Mesodermal cell (in vitro differentiated cells): ENCODE measurements at regions not wholly inside any gene's neighbourhood (a gene's known extent, or its start where the extent isn't known, plus 50 kb on each side); places are given as distances from the start of the nearest gene placed in this dataset.

Experiments
- H3K27ac ChIP-seq: 2 replicates; pipeline ENCODE4 v1.7.0; 2013; ENCODE audit warnings: mild to moderate bottlenecking, low read depth, low read length, moderate library complexity; ENCODE audit not compliant: severe bottlenecking
- H3K36me3 ChIP-seq: 2 replicates; pipeline ENCODE4 v1.7.1; 2013; ENCODE audit warnings: mild to moderate bottlenecking, low read length, moderate library complexity; ENCODE audit not compliant: control insufficient read depth, insufficient read depth
- H3K4me1 ChIP-seq: one replicate; pipeline ENCODE4 v1.7.1; 2013; ENCODE audit warnings: mild to moderate bottlenecking, low read length; ENCODE audit not compliant: insufficient read depth, control insufficient read depth, poor library complexity, severe bottlenecking
- H3K4me3 ChIP-seq: 2 replicates; pipeline ENCODE4 v1.7.0; 2013; ENCODE audit warnings: low read length, control low read depth, mild to moderate bottlenecking; ENCODE audit not compliant: insufficient read depth, poor library complexity, severe bottlenecking; ENCODE audit errors: extremely low read depth
- H3K9me3 ChIP-seq: 2 replicates; pipeline ENCODE4 v1.7.1; 2013; ENCODE audit warnings: mild to moderate bottlenecking, low read length, moderate library complexity; ENCODE audit not compliant: control insufficient read depth
- WGBS, 2 experiments: methylation state at CpG; one replicate each; pipeline ENCODE4 v1.1.5; 2013; ENCODE audit warnings: missing lambda C conversion rate in 2 of 2; ENCODE audit not compliant: insufficient coverage in 2 of 2; 5-methylcytosine and 5-hydroxymethylcytosine counted together

GRCh38 chr4:14025111-14025510 lies 397.6 kb upstream of the BOD1L1 start:
- Histone ChIP-seq H3K27ac (no peak overlapping the region), H3K4me1 (peaks cover 7% of the 10 kb centered on the region), H3K9me3 (no peaks in the 10 kb centered on the region), H3K36me3 (no peaks in the 10 kb centered on the region), H3K4me3 (no peak overlapping the region)
- WGBS, 2 experiments = 85 to 93% methylated on average over 3 of the region's 5 CpGs

DNA sequence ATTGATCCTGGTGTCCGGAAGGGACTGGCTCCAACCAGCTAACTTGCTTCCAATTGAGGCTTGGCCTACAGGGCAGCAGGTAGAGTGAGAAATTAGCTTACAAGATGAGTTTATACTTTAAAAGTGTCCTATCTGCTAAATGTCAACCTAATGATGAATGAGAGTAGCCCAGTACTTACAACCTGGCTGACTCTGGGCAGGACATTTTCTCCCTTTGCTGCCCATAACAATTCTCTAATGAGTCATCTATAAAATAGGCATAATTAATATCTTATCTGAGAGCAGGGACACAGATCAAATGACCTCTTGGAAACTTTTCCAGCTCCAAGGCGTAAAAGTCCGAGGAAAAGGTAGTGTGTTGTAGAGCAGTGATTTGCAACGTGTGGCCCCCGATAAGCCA lies 398.4 kb upstream of the BOD1L1 start:
- Histone ChIP-seq H3K4me1 (peaks cover 11% of the 10 kb centered on the region), H3K27ac (no peak overlapping the region)
- WGBS, 2 experiments = 100% methylated on average over 3 of the region's 5 CpGs; no CpG with 5 or more reads in 1 of the 2 experiments

DNA sequence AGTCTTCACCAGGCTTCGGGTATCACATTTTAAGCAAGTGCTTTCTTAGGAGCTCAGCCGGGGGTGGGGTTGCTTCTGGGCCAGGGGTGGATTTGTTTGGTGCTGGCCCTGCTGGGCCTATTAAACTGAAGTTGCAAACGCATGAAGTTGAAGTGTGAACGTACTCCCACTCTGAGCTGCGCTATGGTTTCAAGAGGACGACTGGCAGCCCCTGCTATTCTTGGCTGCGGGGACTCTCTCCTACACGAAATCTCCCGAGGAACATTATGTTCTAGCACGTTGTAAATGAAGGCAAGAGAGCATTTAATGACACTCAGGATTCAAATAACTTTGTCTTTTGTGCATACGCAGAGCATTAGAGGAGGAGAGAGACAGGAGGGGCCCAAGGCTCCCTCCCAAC lies 401.3 kb upstream of the BOD1L1 start:
- no peak overlapping the region for H3K27ac ChIP-seq
- H3K4me1 ChIP-seq = peaks cover 4% of the 10 kb centered on the region
- no peaks in the 10 kb centered on the region for H3K36me3 ChIP-seq
- H3K9me3 ChIP-seq = no peaks in the 10 kb centered on the region
- 75 to 88% methylated on average over 8 to 10 of the region's 11 CpGs for WGBS, 2 experiments
- H3K4me3 ChIP-seq = no peak overlapping the region

More for the DNA sequence above, 398.4 kb upstream of the BOD1L1 start:
- Histone ChIP-seq H3K9me3 (no peaks in the 10 kb centered on the region), H3K4me3 (no peak overlapping the region), H3K36me3 (no peaks in the 10 kb centered on the region)

DNA sequence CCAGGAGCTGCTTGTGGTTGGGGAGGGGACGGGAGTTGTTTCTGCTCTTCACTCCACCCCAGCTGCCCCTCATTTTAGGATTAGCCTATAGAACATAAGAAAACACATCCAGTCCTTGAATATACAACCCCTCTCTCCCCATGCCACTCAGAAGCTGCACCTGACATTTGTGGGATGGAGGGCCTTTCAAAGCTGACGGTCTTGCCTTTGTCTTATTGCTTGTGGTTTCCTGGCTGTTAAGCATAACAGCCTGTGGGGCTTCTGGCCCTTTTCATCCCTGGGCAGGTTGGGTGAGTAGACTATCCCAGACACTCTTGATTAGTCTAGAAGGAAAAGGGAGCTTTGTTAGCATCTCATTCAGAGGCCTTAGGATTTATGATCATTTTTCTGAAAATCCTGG lies 407.6 kb upstream of the BOD1L1 start:
- Histone ChIP-seq H3K9me3 (no peaks in the 10 kb centered on the region), H3K27ac (no peak overlapping the region), H3K36me3 (no peaks in the 10 kb centered on the region), H3K4me3 (no peak overlapping the region), H3K4me1 (peaks cover 4% of the 10 kb centered on the region)
- WGBS, 2 experiments = 86% methylated on average over 1 of the region's 2 CpGs; no CpG with 5 or more reads in 1 of the 2 experiments

DNA sequence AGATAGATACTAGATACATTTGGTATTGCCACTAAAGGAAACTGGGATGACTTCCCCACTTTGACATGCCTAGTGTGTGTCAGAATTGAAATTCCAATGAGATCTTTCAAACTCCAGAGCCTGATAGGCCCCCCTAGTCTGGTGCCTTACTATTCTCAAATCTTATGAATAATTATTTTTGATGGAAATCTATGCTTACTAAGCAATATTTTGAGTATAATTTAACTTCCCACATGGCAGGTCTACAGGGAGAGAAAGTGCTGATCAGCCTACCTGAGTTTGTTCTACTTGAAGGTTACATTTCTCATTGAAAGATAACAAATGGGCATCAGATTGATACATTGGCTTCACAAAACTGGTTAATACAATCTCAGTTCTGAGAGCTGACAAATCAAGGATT lies 415.7 kb upstream of the BOD1L1 start:
- Histone ChIP-seq H3K4me3 (no peak overlapping the region), H3K4me1 (no peaks in the 10 kb centered on the region), H3K9me3 (no peaks in the 10 kb centered on the region), H3K36me3 (no peaks in the 10 kb centered on the region), H3K27ac (no peak overlapping the region)

GRCh38 chr4:14046642-14047041 lies 419.1 kb upstream of the BOD1L1 start:
- Histone ChIP-seq H3K9me3 (no peaks in the 10 kb centered on the region), H3K4me1 (no peaks in the 10 kb centered on the region), H3K27ac (no peak overlapping the region), H3K4me3 (no peak overlapping the region), H3K36me3 (no peaks in the 10 kb centered on the region)

DNA sequence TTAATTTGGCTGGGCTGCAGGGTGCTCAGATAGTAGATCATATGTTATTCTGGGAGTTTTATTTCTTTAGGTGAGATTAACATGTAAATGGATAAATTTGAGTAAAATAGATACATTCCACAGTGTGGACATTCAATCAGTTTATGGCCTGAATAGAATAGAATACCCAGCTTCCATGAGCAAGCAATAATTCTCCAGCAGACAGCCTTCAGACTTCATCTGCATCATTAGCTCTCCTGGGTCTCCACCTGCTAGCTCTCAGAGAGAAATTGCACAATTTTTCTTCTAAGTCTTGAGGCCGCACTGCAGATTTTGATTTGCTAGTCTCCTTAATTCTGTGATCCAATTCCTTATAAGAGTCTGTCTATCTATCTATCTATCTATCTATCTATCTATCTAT lies 420.3 kb upstream of the BOD1L1 start:
- 90 to 100% methylated on average over 1 of the region's 1 CpG for WGBS, 2 experiments
- Histone ChIP-seq H3K4me1 (no peaks in the 10 kb centered on the region), H3K9me3 (no peaks in the 10 kb centered on the region), H3K4me3 (no peak overlapping the region), H3K27ac (no peak overlapping the region), H3K36me3 (no peaks in the 10 kb centered on the region)

DNA sequence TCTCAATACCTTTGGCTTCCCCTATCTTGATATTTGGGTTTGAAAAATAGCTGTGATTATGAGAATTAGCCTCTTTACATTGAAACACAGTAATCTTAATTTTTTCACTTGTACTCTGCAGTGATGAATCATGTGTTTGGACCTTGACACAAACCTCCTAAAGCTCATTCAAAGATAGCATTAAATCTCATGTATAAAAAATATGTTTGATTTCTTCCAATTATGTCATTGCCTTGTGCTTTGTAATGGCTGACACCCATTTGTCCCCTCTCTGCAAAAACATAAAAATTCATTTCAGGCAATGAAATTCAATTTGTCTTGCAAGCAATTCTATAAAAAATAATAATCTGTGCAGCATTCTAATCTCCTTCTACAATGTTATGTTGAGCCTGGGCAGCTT lies 422.4 kb upstream of the BOD1L1 start:
- Histone ChIP-seq H3K9me3 (no peaks in the 10 kb centered on the region), H3K4me1 (no peaks in the 10 kb centered on the region), H3K36me3 (no peaks in the 10 kb centered on the region), H3K27ac (no peak overlapping the region), H3K4me3 (no peak overlapping the region)

- WGBS, 2 experiments = 73 to 83% methylated on average over 1 of the region's 1 CpG
- Histone ChIP-seq H3K4me1 (no peaks in the 10 kb centered on the region), H3K4me3 (no peak overlapping the region), H3K27ac (no peak overlapping the region), H3K9me3 (no peaks in the 10 kb centered on the region), H3K36me3 (no peaks in the 10 kb centered on the region)
These were observed 425.8 kb upstream of the BOD1L1 start for GRCh38 chr4:14053291-14053690.

GRCh38 chr4:14054391-14054790 lies 426.9 kb upstream of the BOD1L1 start:
- H3K27ac ChIP-seq = no peak overlapping the region
- H3K4me1 ChIP-seq = no peaks in the 10 kb centered on the region
- WGBS, 2 experiments = 80 to 100% methylated on average over 1 of the region's 1 CpG
- H3K4me3 ChIP-seq = no peak overlapping the region
- H3K9me3 ChIP-seq = no peaks in the 10 kb centered on the region
- H3K36me3 ChIP-seq = no peaks in the 10 kb centered on the region

DNA sequence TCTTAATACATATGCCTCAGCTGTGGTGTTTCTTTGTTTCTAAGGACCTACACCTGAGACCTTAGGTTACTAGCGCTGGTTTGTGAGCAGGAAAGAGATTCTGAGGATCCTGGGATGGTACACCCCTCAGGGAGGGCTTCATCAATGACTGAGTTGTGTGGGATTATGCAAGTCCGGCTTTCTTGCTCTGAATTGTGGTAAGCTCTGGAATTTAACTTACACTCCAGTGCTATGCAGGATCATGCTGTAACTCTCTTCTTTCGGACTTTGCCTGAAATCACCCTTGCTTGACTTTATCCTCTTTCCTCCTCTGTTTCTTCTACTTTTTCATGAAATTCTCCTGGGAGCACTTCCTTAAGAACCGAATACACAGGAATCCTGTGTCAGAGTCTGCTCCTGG lies 431.5 kb upstream of the BOD1L1 start:
- Histone ChIP-seq H3K4me1 (no peaks in the 10 kb centered on the region), H3K27ac (no peak overlapping the region), H3K9me3 (no peaks in the 10 kb centered on the region), H3K36me3 (no peaks in the 10 kb centered on the region), H3K4me3 (no peak overlapping the region)
- 84 to 97% methylated on average over 3 of the region's 4 CpGs for WGBS, 2 experiments

GRCh38 chr4:14064984-14065383 lies 437.5 kb upstream of the BOD1L1 start:
- Histone ChIP-seq H3K4me1 (no peaks in the 10 kb centered on the region), H3K4me3 (no peak overlapping the region), H3K36me3 (no peaks in the 10 kb centered on the region), H3K27ac (no peak overlapping the region), H3K9me3 (no peaks in the 10 kb centered on the region)
- WGBS, 2 experiments = 0% methylated on average over 1 of the region's 2 CpGs; no CpG with 5 or more reads in 1 of the 2 experiments
